Fibroblast of villous mesenchyme (primary cell): ENCODE measurements at regions not wholly inside any gene's neighbourhood (a gene's known extent, or its start where the extent isn't known, plus 50 kb on each side); places are given as distances from the start of the nearest gene placed in this dataset.

Source experiments
- DNase-seq: peaks from one replicate; pipeline ENCODE4 v3.0.0-alpha.2; 2010; ENCODE audit warnings: low read depth
- H3K4me3 ChIP-seq: 2 replicates; pipeline ENCODE4 v1.5.1; 2011; ENCODE audit warnings: low read depth, mild to moderate bottlenecking, low read length
- TF ChIP-seq, protein P1 (sequence below): IDR thresholded peaks from 2 replicates; pipeline ENCODE4 v1.5.1; 2012; ENCODE audit warnings: low read depth, mild to moderate bottlenecking, low read length; ENCODE audit not compliant: insufficient read depth

GRCh38 chr11:129738242-129738641 is 77.4 kb upstream of the TMEM45B start:
- no peak overlapping the region for H3K4me3 ChIP-seq
- TF ChIP-seq, protein P1, sequence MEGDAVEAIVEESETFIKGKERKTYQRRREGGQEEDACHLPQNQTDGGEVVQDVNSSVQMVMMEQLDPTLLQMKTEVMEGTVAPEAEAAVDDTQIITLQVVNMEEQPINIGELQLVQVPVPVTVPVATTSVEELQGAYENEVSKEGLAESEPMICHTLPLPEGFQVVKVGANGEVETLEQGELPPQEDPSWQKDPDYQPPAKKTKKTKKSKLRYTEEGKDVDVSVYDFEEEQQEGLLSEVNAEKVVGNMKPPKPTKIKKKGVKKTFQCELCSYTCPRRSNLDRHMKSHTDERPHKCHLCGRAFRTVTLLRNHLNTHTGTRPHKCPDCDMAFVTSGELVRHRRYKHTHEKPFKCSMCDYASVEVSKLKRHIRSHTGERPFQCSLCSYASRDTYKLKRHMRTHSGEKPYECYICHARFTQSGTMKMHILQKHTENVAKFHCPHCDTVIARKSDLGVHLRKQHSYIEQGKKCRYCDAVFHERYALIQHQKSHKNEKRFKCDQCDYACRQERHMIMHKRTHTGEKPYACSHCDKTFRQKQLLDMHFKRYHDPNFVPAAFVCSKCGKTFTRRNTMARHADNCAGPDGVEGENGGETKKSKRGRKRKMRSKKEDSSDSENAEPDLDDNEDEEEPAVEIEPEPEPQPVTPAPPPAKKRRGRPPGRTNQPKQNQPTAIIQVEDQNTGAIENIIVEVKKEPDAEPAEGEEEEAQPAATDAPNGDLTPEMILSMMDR: no peak
- DNase-seq: no peak

- TF ChIP-seq, protein P1: no peak
- DNase-seq: no peak
- no peak overlapping the region for H3K4me3 ChIP-seq
Observed at GRCh38 chr11:129739339-129739738, 76.3 kb upstream of the TMEM45B start.

DNA sequence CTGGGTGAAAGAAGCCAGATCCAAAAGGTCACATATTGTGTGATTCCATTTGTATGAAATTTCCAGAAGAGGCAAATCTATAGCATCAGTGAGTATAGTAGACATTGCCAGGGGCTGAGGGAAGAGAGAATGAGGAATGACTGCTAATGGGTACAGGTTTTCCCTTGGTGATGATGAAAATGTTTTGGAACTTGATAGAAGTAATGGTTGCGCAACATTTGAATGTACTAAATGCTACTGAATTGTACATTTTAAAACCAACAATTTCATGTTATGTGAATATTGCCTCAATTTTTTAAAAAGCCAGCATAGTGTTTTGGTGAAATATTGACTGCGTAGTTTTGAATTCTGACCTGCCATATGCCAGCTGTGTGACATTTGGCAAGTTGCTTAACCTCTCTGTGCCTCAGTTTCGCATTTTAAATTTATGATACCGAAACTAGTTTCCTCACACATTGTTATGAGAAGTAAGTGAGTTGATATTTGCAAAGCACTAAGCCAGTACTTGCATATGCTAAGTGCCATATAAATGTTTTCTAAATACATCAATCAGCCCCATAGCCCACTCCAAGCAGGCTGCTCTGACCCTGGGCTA is 75.4 kb upstream of the TMEM45B start:
- DNase-seq: no peak
- H3K4me3 ChIP-seq: no peak overlapping the region
- TF ChIP-seq, protein P1: no peak

GRCh38 chr11:129743112-129743815 is 72.4 kb upstream of the TMEM45B start:
- H3K4me3 ChIP-seq: no peak overlapping the region
- no peak for DNase-seq
- TF ChIP-seq, protein P1: no peak

DNA sequence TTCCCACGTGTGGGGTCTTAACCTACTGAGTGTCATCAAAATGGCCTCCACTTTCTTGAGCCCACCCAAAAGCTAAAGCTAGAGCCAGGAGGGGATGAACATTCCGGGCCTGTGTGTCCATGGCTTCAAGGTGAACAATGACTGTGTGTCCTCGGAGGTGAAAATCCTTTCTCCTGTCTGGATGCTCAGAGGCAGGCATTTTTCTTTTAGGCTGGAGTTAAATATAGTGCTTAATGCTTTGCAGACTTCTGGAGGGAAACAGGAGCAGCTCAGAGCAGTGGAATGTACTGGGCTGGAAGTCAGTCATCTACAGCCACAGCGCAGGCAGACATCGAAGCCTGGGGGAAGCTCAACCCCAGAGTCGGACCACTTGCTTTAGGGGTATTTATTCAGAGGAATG is 68.6 kb upstream of the TMEM45B start:
- DNase-seq: no peak
- H3K4me3 ChIP-seq: no peak overlapping the region
- TF ChIP-seq, protein P1: no peak

- H3K4me3 ChIP-seq: no peak overlapping the region
- TF ChIP-seq, protein P1: no peak
- no peak for DNase-seq
Observed at GRCh38 chr11:129749141-129749540, 66.5 kb upstream of the TMEM45B start.
